Ovary (tissue), 7 donors: ENCODE measurements at regions not wholly inside any gene's neighbourhood (a gene's known extent, or its start where the extent isn't known, plus 50 kb on each side); places are given as distances from the start of the nearest gene placed in this dataset.

ENCODE experiments used
- DNase-seq, 5 donors: peaks; one replicate each; pipeline ENCODE4 v3.0.0-alpha.2; 2019 to 2020
- H3K27ac ChIP-seq, 2 donors: fragments of 200-600 bp; one replicate each; pipeline versions ENCODE4 v1.5.1 to v1.8.0; 2019 to 2022
- H3K27me3 ChIP-seq: fragments of 200-600 bp; one replicate; pipeline ENCODE4 v1.8.0; 2022
- H3K36me3 ChIP-seq: fragments of 200-600 bp; sonication (generic); one replicate; pipeline ENCODE4 v1.5.1; 2019
- H3K4me1 ChIP-seq: one replicate; pipeline ENCODE4 v1.8.1; 2013; ENCODE audit warnings: mild to moderate bottlenecking, moderate library complexity; ENCODE audit not compliant: insufficient read depth
- H3K4me3 ChIP-seq: fragments of 200-600 bp; sonication (generic); one replicate; pipeline ENCODE4 v1.5.1; 2017
- H3K9me3 ChIP-seq, 2 donors: fragments of 200-600 bp in 1 of 2; sonication (generic) in 1 of 2; one replicate each; pipeline versions ENCODE4 v1.5.1 to v1.8.1; 2013 to 2019; ENCODE audit warnings: mild to moderate bottlenecking in 1 of 2, moderate library complexity in 1 of 2
- EP300 ChIP-seq: sonication (generic); formaldehyde crosslinking; IDR thresholded peaks from one replicate; pipeline ENCODE4 v1.6.1; 2017; ENCODE audit warnings: antibody characterized with exemption
- POLR2A ChIP-seq: fragments of 450-650 bp; IDR thresholded peaks from one replicate; pipeline ENCODE4 v1.6.1; 2017; ENCODE audit warnings: antibody characterized with exemption, mild to moderate bottlenecking, moderate library complexity
- WGBS, 3 donors: extraction: QIAGEN DNeasy Blood & Tissue Kit in 1 of 3; methylation state at CpG; one replicate each; pipeline versions ENCODE4 v1.1.5 to v1.1.7; 2013 to 2017; 5-methylcytosine and 5-hydroxymethylcytosine counted together
- intact Hi-C, 4 donors: fragments of 100-400 bp; cut with DNase I; formaldehyde crosslinking; loops; one replicate each; pipeline versions ENCODE4 v1.11.0 to v1.15.1; 2022 to 2023
- TF ChIP-seq, protein P1 (sequence below), 3 donors: fragments of 450-650 bp in 2 of 3; fragments of 200-600 bp in 1 of 3; IDR thresholded peaks; one replicate each; pipeline versions ENCODE4 v1.5.1 to v1.8.0; 2016 to 2022; ENCODE audit warnings: antibody characterized with exemption in 3 of 3, mild to moderate bottlenecking in 1 of 3
- donor health status: DM: no; HTN: no; CAD: no; lungs with moderate emphysema.
- donor health status: DM: no; HTN: no; CAD: no.
- donor health status: Bipolar disorder and iron deficiency.
- donor health status: DM: no; HTN: no; CAD: no.
- donor health status: DM: yes; HTN: yes; CAD: no.

- H3K4me1 ChIP-seq = no peaks in the 10 kb centered on the region
- no peak overlapping the region for H3K27ac ChIP-seq
- DNase-seq = no peak
- H3K36me3 ChIP-seq = no peaks in the 10 kb centered on the region
- 84 to 90% (median 88%) methylated on average over 1 of the region's 1 CpG for WGBS, 3 donors
- intact Hi-C loops = no loop called here
- no peak for TF ChIP-seq POLR2A
- TF ChIP-seq, protein P1, sequence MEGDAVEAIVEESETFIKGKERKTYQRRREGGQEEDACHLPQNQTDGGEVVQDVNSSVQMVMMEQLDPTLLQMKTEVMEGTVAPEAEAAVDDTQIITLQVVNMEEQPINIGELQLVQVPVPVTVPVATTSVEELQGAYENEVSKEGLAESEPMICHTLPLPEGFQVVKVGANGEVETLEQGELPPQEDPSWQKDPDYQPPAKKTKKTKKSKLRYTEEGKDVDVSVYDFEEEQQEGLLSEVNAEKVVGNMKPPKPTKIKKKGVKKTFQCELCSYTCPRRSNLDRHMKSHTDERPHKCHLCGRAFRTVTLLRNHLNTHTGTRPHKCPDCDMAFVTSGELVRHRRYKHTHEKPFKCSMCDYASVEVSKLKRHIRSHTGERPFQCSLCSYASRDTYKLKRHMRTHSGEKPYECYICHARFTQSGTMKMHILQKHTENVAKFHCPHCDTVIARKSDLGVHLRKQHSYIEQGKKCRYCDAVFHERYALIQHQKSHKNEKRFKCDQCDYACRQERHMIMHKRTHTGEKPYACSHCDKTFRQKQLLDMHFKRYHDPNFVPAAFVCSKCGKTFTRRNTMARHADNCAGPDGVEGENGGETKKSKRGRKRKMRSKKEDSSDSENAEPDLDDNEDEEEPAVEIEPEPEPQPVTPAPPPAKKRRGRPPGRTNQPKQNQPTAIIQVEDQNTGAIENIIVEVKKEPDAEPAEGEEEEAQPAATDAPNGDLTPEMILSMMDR (IDR thresholded peaks at IDR 0.05) = no peak
- TF ChIP-seq EP300 = no peak
- no peak overlapping the region for H3K4me3 ChIP-seq
- no peaks in the 10 kb centered on the region for H3K27me3 ChIP-seq
- H3K9me3 ChIP-seq = no peaks in the 10 kb centered on the region
Observed at GRCh38 chr4:135144498-135144897, 942.9 kb upstream of the PABPC4L start.

DNA sequence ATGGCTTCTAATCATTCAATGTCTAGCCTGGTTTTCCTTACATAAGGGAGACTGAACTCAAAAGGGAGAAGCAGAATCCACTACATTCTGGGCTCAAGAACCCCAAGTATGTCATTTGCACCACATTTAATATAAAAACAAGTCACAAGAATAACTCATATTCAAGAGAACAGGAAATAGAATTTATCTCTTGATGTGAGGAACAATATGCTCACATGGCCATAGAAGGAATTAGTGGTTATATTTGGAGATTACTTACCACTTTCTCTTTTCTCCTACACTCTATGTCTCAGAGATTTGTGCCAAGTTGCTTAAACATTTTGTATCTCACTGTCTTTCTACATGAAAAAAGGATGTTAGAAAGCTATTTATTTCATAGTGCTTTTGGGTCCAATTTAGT is 922.6 kb upstream of the PABPC4L start:
- no peak for DNase-seq
- no peaks in the 10 kb centered on the region for H3K4me1 ChIP-seq
- H3K4me3 ChIP-seq = no peak overlapping the region
- no peak for TF ChIP-seq EP300
- no peaks in the 10 kb centered on the region for H3K36me3 ChIP-seq
- no peak overlapping the region for H3K27ac ChIP-seq
- intact Hi-C loops = no loop called here
- H3K27me3 ChIP-seq = no peaks in the 10 kb centered on the region
- H3K9me3 ChIP-seq = no peaks in the 10 kb centered on the region

DNA sequence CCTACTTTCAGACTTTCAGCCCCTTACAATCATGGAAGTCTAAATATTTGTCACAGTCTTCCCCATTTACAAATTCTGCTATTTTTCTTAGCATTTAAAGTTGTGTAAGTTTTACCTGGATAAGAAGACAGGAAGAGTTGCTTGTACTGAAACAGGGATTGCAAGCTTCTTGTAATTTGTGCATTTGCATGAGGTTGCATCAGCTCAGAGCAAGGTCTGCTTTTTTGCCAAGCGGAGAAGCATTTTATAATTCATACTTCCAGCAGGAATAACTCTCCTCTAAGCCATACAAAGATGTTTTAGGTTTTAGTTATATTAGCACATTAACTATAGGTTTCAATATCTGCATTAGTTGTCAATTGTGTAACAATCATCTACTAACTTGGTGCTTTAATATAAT is 922.0 kb upstream of the PABPC4L start:
- TF ChIP-seq EP300 = no peak
- no peak for TF ChIP-seq POLR2A
- TF ChIP-seq, protein P1 (IDR thresholded peaks at IDR 0.05) = no peak
- no peaks in the 10 kb centered on the region for H3K27me3 ChIP-seq
- DNase-seq = no peak
- H3K27ac ChIP-seq = no peak overlapping the region
- no peaks in the 10 kb centered on the region for H3K4me1 ChIP-seq
- no peaks in the 10 kb centered on the region for H3K9me3 ChIP-seq
- no peak overlapping the region for H3K4me3 ChIP-seq
- 97 to 100% (median 97%) methylated on average over 1 of the region's 1 CpG for WGBS, 3 donors
- H3K36me3 ChIP-seq = no peaks in the 10 kb centered on the region
- intact Hi-C loops = no loop called here

DNA sequence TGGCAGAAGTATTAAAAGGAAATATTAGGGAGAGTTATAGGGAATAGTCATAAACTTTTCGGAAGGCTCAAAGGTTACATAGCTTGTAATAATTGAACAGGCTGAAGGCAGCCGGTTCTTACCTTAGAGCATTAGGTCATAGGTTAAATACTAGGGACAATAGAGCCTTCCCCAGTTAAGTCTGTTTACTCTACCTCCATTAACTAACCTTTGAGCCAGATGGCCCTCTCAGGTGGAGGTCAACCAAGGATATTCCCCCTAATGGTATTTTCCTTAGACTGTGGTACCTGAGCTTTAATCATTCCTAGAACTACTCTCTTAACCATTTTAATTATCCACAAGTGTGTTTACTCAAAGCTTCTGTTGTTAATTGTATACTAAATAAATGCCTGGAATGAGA is 920.9 kb upstream of the PABPC4L start:
- H3K27me3 ChIP-seq = no peaks in the 10 kb centered on the region
- TF ChIP-seq, protein P1 (IDR thresholded peaks at IDR 0.05) = no peak
- TF ChIP-seq POLR2A (no peak), EP300 (no peak)
- DNase-seq = no peak
- no peaks in the 10 kb centered on the region for H3K36me3 ChIP-seq
- no peak overlapping the region for H3K27ac ChIP-seq
- H3K9me3 ChIP-seq = no peaks in the 10 kb centered on the region
- no peak overlapping the region for H3K4me3 ChIP-seq
- WGBS, 3 donors = 83 to 95% (median 93%) methylated on average over 2 of the region's 2 CpGs
- no peaks in the 10 kb centered on the region for H3K4me1 ChIP-seq
- intact Hi-C loops = no loop called here

- no peaks in the 10 kb centered on the region for H3K9me3 ChIP-seq
- no peaks in the 10 kb centered on the region for H3K27me3 ChIP-seq
- intact Hi-C loops = no loop called here
- TF ChIP-seq, protein P1 (IDR thresholded peaks at IDR 0.05) = no peak
- TF ChIP-seq POLR2A (no peak), EP300 (no peak)
- DNase-seq = no peak
- no peaks in the 10 kb centered on the region for H3K4me1 ChIP-seq
- H3K4me3 ChIP-seq = no peak overlapping the region
- WGBS, 3 donors = 30 to 44% (median 32%) methylated on average over 4 of the region's 4 CpGs
- H3K27ac ChIP-seq = no peak overlapping the region
- H3K36me3 ChIP-seq = no peaks in the 10 kb centered on the region
Observed at GRCh38 chr4:135120195-135120594, 918.6 kb upstream of the PABPC4L start.
